C4-2B (cell line): ENCODE measurements at regions not wholly inside any gene's neighbourhood (a gene's known extent, or its start where the extent isn't known, plus 50 kb on each side); places are given as distances from the start of the nearest gene placed in this dataset.

Source experiments
- CTCF ChIP-seq: fragments of 450-650 bp; conservative IDR thresholded peaks from 2 replicates; pipeline ENCODE4 v1.5.1; 2017; ENCODE audit warnings: mild to moderate bottlenecking
- ZFX ChIP-seq: fragments of 450-650 bp; IDR thresholded peaks from 2 replicates; pipeline ENCODE4 v1.6.1; 2017

GRCh38 chr1:209397371-209397770, 186.1 kb upstream of the CAMK1G start:
- TF ChIP-seq CTCF = no peak
- TF ChIP-seq ZFX = no peak
